ENCODE measurements at regions not wholly inside any gene's neighbourhood (a gene's known extent, or its start where the extent isn't known, plus 50 kb on each side); places are given as distances from the start of the nearest gene placed in this dataset.

- no peak overlapping the region for H3K23ac ChIP-seq (ENCODE audit: low read depth, low read length)
- no peak overlapping the region for H3K27ac ChIP-seq (ENCODE audit: insufficient read depth, low read length)
- no peak overlapping the region for H4K91ac ChIP-seq (ENCODE audit: insufficient read depth, low read depth, low read length)
- no peak overlapping the region for H2BK5ac ChIP-seq (ENCODE audit: low read depth, low read length, poor library complexity, severe bottlenecking)
- H2AK5ac ChIP-seq (ENCODE audit: low read depth, low read length): no peak overlapping the region
- H2BK20ac ChIP-seq (ENCODE audit: low read depth, low read length): no peak overlapping the region
- H4K20me1 ChIP-seq (ENCODE audit: insufficient read depth, low read length): no peaks in the 10 kb centered on the region
- H3K4me1 ChIP-seq (ENCODE audit: control insufficient read depth, insufficient read depth, low read length): peaks cover 8% of the 10 kb centered on the region; the same call in 1 of the 2 replicates
- no peak overlapping the region for H3K4me2 ChIP-seq (ENCODE audit: low read depth, low read length)
- in situ Hi-C loops (cut with MboI; ENCODE audit: low sequenced_read_pairs) (no loop called here), intact Hi-C loops (cut with micrococcal nuclease) (no loop called here), dilution Hi-C loops (cut with HindIII; ENCODE audit: low sequenced_read_pairs, unreplicated experiment) (no loop called here)
- no peak overlapping the region for H4K8ac ChIP-seq (ENCODE audit: low read depth in 2 of 2, low read length in 2 of 2)
- H3K14ac ChIP-seq (replicated peaks; ENCODE audit: low read depth, low read length): no peak overlapping the region
- no peaks in the 10 kb centered on the region for H3K36me3 ChIP-seq (ENCODE audit: control insufficient read depth, insufficient read depth, low read length)
- H2BK15ac ChIP-seq (ENCODE audit: low read depth, low read length): no peak overlapping the region
- no peaks in the 10 kb centered on the region for H3K79me1 ChIP-seq (ENCODE audit: low read depth in 1 of 2, low read length in 2 of 2)
- H3K56ac ChIP-seq (ENCODE audit: extremely low read depth, insufficient read depth, low read length): no peak overlapping the region
- H3K4me3 ChIP-seq (ENCODE audit: insufficient read depth, low read depth, low read length): no peak overlapping the region
- no peak overlapping the region for H2BK120ac ChIP-seq (ENCODE audit: low read depth, low read length)
- no peak overlapping the region for H4K5ac ChIP-seq (ENCODE audit: low read depth, low read length)
- CTCF ChIA-PET: no interaction called here
- peaks cover 30% of the 10 kb centered on the region for H3K27me3 ChIP-seq (ENCODE audit: control insufficient read depth, insufficient read depth, low read length)
- no peak overlapping the region for H3K18ac ChIP-seq (ENCODE audit: low read depth, low read length)
- no peak for DNase-seq
- POLR2A ChIA-PET (ENCODE audit: unreplicated experiment): interaction anchor here (0.7 kb wide), 1 partner anchor 21 kb away, joined by 3 read pairs; no protein-coding TSS in a partner anchor
- no TSS peak for BruUV-seq (replicated peaks)
- H2AK9ac ChIP-seq (replicated peaks; ENCODE audit: low read depth, low read length, poor library complexity): no peak overlapping the region
- no peaks in the 10 kb centered on the region; the same call in 1 of the 2 replicates for H3K9me3 ChIP-seq (ENCODE audit: control insufficient read depth, insufficient read depth, low read length)
- TF ChIP-seq NFE2L2 (IDR thresholded peaks at IDR 0.05; ENCODE audit: low read depth, low read length) (no peak), RAD21 (IDR thresholded peaks at IDR 0.05; ENCODE audit: low read length) (no peak), RFX5 (IDR thresholded peaks at IDR 0.05; ENCODE audit: low read depth, low read length) (no peak), CTCF (conservative IDR thresholded peaks at IDR 0.05; ENCODE audit: low read depth, low read length) (no peak), USF2 (IDR thresholded peaks at IDR 0.05; ENCODE audit: low read depth, low read length) (no peak), CHD1 (IDR thresholded peaks at IDR 0.05; ENCODE audit: low read depth, low read length) (no peak), MAFK (IDR thresholded peaks at IDR 0.05; ENCODE audit: low read depth, low read length) (no peak), RCOR1 (IDR thresholded peaks at IDR 0.05; ENCODE audit: insufficient replicate concordance, low read length) (no peak), MXI1 (IDR thresholded peaks at IDR 0.05; ENCODE audit: borderline replicate concordance, low read depth, low read length) (no peak), POLR2A (IDR thresholded peaks at IDR 0.05; ENCODE audit: low read depth, low read length) (no peak), BHLHE40 (IDR thresholded peaks at IDR 0.05; ENCODE audit: low read depth, low read length) (no peak)
- TF ChIP-seq, protein P1, sequence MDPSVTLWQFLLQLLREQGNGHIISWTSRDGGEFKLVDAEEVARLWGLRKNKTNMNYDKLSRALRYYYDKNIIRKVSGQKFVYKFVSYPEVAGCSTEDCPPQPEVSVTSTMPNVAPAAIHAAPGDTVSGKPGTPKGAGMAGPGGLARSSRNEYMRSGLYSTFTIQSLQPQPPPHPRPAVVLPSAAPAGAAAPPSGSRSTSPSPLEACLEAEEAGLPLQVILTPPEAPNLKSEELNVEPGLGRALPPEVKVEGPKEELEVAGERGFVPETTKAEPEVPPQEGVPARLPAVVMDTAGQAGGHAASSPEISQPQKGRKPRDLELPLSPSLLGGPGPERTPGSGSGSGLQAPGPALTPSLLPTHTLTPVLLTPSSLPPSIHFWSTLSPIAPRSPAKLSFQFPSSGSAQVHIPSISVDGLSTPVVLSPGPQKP (IDR thresholded peaks at IDR 0.05; ENCODE audit: borderline replicate concordance, low read depth, low read length): no peak
- H2AFZ ChIP-seq (replicated peaks; ENCODE audit: low read length, poor library complexity): no peak overlapping the region
- no peaks in the 10 kb centered on the region for H3K9me1 ChIP-seq (ENCODE audit: insufficient read depth, low read length)
- H3K4ac ChIP-seq (ENCODE audit: low read depth, low read length): no peak overlapping the region
- ATAC-seq (ENCODE audit: low read depth): no peak
- H3K9ac ChIP-seq (ENCODE audit: low read depth, low read length): no peak overlapping the region
- WGBS, 2 experiments (ENCODE audit: extremely low coverage in 2 of 2, insufficient read length in 1 of 2): no CpG with 5 or more reads among the region's 11 CpGs
Measured at GRCh38 chr3:113104357-113105092, 106.8 kb upstream of the BOC start.

Data from IMR-90 (cell line).